ENCODE measurements at regions not wholly inside any gene's neighbourhood (a gene's known extent, or its start where the extent isn't known, plus 50 kb on each side); places are given as distances from the start of the nearest gene placed in this dataset.

- TF ChIP-seq POLR2A (IDR thresholded peaks at IDR 0.05) (no peak), CTCF (IDR thresholded peaks at IDR 0.05) (no peak)
- Histone ChIP-seq H3K27ac (no peak overlapping the region), H3K4me3 (no peak overlapping the region), H3K27me3 (no peaks in the 10 kb centered on the region), H3K4me1 (no peaks in the 10 kb centered on the region), H3K36me3 (no peaks in the 10 kb centered on the region), H3K9me3 (no peaks in the 10 kb centered on the region)
- no peak for DNase-seq
These were observed 472.3 kb upstream of the SOX5 start for GRCh38 chr12:24421759-24422158.

GRCh38 chr12:24418157-24418556 lies 468.7 kb upstream of the SOX5 start:
- no peaks in the 10 kb centered on the region for H3K9me3 ChIP-seq
- H3K36me3 ChIP-seq, result no peaks in the 10 kb centered on the region
- no peak for DNase-seq
- H3K4me1 ChIP-seq, result no peaks in the 10 kb centered on the region
- H3K27ac ChIP-seq, result no peak overlapping the region
- H3K27me3 ChIP-seq, result no peaks in the 10 kb centered on the region
- no peak overlapping the region for H3K4me3 ChIP-seq
- TF ChIP-seq CTCF (IDR thresholded peaks at IDR 0.05) (no peak), POLR2A (IDR thresholded peaks at IDR 0.05) (no peak)

GRCh38 chr12:24416423-24417109 lies 467.1 kb upstream of the SOX5 start:
- Histone ChIP-seq H3K4me1 (no peaks in the 10 kb centered on the region), H3K4me3 (no peak overlapping the region), H3K27me3 (no peaks in the 10 kb centered on the region), H3K9me3 (no peaks in the 10 kb centered on the region), H3K27ac (no peak overlapping the region), H3K36me3 (no peaks in the 10 kb centered on the region)
- TF ChIP-seq CTCF (IDR thresholded peaks at IDR 0.05), result no peak
- TF ChIP-seq POLR2A (IDR thresholded peaks at IDR 0.05), result no peak
- DNase-seq, result no peak

GRCh38 chr12:24415934-24416333 lies 466.5 kb upstream of the SOX5 start:
- TF ChIP-seq CTCF (IDR thresholded peaks at IDR 0.05) (no peak), POLR2A (IDR thresholded peaks at IDR 0.05) (no peak)
- H3K36me3 ChIP-seq, result no peaks in the 10 kb centered on the region
- no peak overlapping the region for H3K27ac ChIP-seq
- no peak for DNase-seq
- no peaks in the 10 kb centered on the region for H3K9me3 ChIP-seq
- H3K27me3 ChIP-seq, result no peaks in the 10 kb centered on the region
- H3K4me3 ChIP-seq, result no peak overlapping the region
- H3K4me1 ChIP-seq, result no peaks in the 10 kb centered on the region

GRCh38 chr12:24414480-24414879 lies 465.0 kb upstream of the SOX5 start:
- no peak for DNase-seq
- no peaks in the 10 kb centered on the region for H3K9me3 ChIP-seq
- no peaks in the 10 kb centered on the region for H3K27me3 ChIP-seq
- H3K36me3 ChIP-seq, result no peaks in the 10 kb centered on the region
- no peak for TF ChIP-seq CTCF (IDR thresholded peaks at IDR 0.05)
- no peak overlapping the region for H3K4me3 ChIP-seq
- no peaks in the 10 kb centered on the region for H3K4me1 ChIP-seq
- H3K27ac ChIP-seq, result no peak overlapping the region

- Histone ChIP-seq H3K27me3 (no peaks in the 10 kb centered on the region), H3K36me3 (no peaks in the 10 kb centered on the region), H3K4me3 (no peak overlapping the region), H3K27ac (no peak overlapping the region), H3K4me1 (no peaks in the 10 kb centered on the region), H3K9me3 (no peaks in the 10 kb centered on the region)
- TF ChIP-seq CTCF (IDR thresholded peaks at IDR 0.05) (no peak), POLR2A (IDR thresholded peaks at IDR 0.05) (no peak)
- DNase-seq, result no peak
These were observed 462.5 kb upstream of the SOX5 start for GRCh38 chr12:24411948-24412347.
